DMS114 treated with DMSO at 0.1 percent for 48 hours (cell line): ENCODE measurements at regions not wholly inside any gene's neighbourhood (a gene's known extent, or its start where the extent isn't known, plus 50 kb on each side); places are given as distances from the start of the nearest gene placed in this dataset.
"Not testable (repeated sequence)": the region's sequence is repeated elsewhere in the genome, so short reads cannot be mapped to it uniquely, and the experiment has no call there.

Source experiments
- DNase-seq: peaks from one replicate; lab custom pipeline; 2025; ENCODE audit not compliant: unreplicated experiment; lab: John Stamatoyannopoulos, UW

DNA sequence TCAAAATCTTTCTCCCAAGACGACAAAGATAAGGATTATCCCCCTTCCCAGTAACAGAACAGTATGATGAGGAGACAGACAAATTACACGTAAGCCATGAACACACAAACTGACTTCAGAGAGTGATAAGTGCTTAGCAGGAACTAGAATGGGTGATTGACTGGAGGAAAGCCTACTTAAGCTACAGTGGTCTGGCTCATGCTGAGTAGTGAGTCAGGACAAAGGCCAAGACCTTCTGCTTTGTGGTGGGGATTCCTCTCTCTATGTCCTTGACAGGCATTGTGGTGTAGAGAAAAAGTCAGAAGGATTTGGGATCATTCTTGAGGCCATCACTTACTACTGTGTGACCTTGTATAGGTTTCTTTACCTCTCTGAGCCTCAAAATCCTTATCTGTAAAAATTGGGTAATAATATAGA is 381.9 kb upstream of the CCL2 start:
- DNase-seq: no peak

DNA sequence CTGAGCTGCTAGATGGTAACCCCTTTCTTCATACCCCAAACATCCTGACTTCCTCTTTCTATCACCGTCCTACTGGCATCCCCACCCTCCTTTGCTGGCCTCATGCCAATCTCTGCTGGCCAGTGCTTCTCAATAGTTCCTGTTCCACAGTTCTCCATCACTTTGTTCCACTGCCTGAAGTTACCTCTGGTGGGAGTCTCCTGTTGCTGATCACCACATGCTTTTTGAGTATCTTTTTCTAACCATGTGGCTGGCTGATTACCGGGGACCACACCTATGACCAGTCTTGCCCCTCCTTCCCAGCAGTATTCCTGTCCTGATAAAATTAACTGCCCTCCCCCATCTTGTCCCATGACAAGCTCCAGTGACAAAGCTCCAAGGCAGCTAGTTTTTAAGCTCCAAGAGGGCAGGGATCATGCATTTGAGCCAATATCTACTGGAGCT is 380.4 kb upstream of the CCL2 start:
- DNase-seq: no peak

DNA sequence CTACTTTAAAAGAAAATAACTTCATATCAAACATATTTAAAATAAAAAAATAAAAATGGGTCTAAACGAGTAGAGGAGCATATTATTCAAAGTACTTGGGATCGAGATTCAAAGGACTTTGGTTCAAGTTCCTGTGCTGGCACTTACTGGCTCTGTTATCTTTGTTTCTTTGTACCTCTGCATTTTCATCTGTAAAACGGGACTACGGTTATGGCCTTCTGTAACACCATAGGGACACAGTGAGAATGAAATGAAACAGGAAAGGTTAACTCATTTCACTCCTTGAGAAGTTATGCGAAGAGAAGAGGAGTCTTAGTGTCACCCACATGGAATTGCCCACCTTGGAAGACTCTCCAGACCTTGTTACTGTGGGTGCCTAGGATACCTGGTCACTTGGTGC is 379.1 kb upstream of the CCL2 start:
- no peak for DNase-seq

DNA sequence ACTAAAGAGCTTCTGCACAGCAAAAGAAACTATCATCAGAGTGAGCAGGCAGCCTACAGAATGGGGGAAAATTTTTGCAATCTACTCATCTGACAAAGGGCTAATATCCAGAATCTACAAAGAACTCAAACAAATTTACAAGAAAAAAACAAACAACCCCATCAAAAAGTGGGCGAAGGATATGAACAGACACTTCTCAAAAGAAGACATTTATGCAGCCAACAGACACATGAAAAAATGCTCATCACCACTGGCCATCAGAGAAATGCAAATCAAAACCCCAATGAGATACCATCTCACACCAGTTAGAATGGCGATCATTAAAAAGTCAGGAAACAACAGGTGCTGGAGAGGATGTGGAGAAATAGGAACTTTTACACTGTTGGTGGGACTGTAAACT is 372.8 kb upstream of the CCL2 start:
- DNase-seq: not testable (repeated sequence)

DNA sequence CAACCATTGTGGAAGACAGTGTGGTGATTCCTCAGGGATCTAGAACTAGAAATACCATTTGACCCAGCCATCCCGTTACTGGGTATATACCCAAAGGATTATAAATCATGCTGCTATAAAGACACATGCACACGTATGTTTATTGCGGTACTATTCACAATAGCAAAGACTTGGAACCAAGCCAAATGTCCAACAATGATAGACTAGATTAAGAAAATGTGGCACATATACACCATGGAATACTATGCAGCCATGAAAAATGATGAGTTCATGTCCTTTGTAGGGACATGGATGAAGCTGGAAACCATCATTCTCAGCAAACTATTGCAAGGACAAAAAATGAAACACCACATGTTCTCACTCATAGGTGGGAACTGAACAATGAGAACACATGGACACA is 372.4 kb upstream of the CCL2 start:
- DNase-seq: not testable (repeated sequence)

DNA sequence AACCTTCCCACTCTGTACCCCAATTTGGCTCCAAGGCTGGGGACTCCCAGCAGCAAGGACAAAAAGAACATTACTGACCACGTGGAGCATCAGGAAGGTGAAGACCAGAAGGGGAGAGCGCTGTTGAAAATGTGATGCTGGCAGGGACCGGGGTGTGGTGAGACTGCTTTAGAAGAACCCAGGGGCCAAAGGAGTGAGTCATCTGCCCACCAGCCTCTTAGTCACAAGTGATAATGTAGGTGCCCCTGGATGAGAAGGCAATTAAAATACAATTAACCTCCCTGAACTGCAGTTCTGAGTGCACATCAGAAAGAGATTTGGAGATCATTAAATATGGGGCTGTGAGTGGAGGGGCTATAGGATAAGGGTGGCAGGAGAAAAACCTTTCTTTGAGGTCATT is 366.6 kb upstream of the CCL2 start:
- no peak for DNase-seq

DNA sequence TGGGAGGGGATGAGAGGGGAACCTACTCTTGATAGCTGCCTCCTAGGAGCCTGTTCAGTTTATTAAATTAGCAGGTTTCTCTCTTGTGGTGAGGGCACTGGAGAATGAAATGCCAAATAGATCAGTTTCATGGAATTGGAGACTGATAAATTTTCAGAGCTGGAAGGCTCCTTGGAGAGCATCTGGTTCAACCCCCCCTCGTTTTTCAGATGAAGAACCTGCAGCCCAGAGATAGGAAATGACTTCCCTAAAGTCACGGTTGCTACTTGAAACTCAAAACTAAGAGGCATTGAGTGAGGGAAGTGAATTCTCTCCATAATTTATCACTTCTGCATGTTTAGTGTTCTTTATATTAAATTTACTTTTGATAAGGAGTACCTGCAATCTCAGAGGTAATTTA is 366.0 kb upstream of the CCL2 start:
- no peak for DNase-seq

DNA sequence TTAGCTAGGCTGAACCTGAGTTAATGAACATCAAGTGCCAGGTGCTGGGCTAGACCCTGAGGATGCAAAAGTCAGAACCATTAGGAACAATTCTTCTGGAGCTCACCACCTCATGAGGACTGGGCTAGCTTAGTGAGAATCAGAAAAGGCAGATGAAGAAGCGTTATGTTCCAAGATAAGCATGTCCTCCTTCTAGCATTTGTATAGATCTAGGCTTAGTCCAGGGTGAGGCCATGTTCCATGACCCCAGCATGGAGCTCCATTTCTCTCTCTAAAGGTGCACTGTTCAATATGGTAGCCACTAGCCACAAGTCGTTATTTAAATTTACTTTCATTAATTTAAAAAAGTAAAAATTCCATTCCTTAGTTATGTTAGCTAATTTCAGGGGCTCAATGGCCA is 365.3 kb upstream of the CCL2 start:
- DNase-seq: no peak

DNA sequence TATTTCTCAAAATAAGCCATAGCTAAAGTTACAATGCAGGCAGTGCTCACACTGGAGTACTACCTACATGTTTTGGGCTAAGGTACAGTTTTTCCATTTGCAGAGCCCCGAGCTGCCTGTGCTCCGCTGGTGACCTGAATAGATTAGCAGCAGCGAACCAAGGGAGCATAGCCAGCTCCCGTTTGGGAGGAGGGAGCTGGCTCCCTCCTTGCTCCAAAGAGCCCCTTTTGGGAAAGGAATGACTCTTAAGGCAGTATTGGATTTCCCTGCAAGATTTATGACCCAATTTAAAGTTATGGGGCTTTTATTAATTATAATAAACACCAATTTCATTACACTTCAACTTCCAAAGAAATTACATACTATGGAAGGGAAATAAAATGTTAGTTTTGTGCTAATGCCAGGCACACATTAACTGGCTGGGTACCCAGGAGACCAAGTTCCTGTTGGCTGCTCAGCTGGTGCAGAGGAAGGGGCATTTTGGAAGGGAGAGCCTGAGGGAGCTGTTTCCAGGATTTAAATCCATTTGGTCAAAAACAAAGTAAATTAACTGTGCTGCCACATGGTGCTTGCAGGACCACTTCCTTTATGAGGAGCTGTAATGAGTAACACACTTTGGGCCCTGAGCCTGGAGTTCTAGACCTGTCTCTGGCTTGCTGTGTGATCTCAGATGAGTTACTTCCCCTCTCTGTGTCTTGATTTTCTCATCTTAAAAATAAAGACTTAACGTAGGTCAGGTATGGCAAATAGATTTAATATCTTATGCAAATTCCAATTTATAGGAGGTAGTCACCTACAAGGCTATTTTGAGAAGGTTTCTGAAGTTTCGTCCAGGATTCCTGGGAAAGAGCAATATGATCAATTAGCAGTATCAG is 362.1 kb upstream of the CCL2 start:
- no peak for DNase-seq

DNA sequence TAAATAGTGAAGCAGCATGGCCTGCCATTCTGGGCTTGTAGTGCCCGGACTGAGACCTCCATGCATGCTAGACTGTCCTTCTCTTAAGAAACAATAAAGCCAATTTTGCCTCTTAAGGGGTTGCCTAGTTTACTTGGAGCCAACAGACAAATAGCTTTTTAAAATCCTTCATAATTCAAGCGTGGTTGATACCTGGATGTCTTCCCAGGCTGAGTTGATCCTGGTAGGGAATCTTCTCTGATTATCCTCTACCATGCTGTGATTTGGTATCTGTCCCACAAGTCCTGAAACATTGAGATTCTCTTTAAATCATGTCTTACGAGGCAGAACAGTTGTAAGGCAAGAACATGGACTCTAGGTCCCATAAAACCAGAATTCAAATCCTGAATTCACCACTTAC is 359.6 kb upstream of the CCL2 start:
- DNase-seq: no peak

DNA sequence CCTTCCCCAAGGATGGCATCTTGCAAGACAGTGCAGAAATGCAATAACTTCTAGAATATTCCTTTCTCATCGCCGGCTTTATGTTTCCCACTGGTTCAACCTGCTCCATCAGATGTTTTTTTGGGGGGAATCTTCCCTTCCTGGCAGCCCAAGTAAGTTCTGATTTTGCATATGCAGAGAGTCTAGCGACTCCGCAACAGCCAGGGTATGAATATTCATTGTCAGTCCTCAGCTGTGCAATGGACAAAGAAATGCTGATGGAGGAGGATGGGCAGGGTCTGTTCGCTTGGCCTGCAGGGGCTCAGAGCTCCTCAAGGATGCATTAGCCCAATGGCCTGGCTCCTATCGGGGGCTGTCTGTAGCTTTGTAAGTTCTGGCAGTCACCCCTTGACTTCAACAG is 358.8 kb upstream of the CCL2 start:
- no peak for DNase-seq

DNA sequence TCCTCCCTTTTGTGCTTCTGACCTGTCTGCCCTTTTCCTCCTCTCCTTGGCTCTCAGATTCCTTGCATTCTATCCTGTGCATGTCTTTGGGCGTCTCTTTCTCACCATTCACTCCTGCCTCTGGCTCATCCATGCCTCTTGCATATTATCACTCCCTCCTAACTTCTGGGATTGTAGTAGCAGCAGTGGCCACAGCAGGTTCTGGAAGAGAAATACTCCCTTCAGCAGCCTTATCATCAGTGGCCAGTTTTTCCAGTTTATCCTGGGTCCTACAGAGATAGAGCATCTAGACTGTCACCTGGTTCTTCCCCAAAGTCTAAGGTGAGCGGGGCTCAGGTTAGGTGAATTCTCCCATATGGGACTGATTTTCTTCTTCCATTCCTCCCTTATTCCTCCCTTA is 354.0 kb upstream of the CCL2 start:
- DNase-seq: no peak

DNA sequence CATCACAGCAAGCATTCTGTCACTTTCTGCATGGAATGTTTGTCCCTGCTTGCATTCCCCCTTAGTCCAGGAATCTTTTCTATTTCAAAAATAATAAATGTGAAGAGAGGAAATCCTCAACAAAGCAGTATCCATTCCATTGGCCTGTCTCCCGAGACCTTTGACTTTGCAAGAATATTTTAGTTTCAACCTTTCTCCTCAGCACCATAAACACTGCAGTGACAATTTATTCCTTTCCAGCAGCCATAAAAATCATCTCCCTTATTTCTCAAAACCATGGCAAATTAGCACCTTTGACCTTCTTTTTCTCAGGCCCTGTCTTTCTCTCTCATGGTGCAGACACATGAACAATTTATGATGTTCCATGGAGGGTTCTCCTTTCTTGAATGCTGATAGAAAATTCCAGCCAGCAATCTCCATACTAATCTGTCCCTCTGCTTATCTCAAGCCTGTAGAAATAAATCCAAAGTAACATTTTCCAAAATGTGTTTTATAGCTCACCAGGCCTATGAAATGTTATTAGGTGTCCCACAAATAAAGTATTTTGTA is 352.1 kb upstream of the CCL2 start:
- DNase-seq: no peak

DNA sequence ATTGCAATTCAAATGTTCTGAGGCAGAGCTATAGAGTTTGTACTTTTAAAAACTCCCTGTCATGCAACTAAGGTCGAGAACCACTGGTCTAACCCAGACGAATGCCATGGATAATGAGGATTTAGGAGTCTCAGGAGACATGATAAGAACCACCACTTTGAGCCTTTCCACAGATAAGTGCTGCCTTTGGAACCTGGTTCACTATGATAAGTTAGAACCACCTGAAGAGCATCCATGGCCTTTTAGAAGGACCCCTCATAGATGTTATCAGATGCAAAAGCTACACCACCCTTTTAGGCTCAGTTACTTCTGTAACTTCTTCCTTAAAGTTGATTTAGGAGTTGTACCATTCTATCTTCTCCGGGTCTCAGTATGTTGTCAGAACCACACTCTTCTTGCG is 350.6 kb upstream of the CCL2 start:
- DNase-seq: no peak

DNA sequence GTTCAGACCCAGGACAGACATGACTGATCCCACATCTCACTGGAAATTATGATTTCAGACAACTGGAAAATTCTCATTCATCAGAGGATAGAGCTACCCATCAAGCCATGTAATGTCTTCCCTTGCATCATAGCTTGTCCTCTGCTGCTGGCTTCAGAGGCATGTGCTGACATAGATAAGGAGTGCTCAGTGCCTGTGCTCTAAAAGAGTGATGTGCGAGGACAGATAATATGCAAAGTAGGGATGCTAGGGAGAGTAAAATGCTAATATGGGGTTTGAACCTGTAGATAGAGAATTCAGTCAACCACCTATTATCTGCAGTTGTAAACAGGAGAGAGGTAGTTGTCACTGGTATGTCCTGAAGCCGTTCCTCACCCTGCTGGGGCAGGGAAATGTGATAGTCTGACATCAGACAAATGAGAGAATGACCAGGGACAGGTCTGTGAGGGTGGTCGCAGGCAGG is 349.7 kb upstream of the CCL2 start:
- no peak for DNase-seq

DNA sequence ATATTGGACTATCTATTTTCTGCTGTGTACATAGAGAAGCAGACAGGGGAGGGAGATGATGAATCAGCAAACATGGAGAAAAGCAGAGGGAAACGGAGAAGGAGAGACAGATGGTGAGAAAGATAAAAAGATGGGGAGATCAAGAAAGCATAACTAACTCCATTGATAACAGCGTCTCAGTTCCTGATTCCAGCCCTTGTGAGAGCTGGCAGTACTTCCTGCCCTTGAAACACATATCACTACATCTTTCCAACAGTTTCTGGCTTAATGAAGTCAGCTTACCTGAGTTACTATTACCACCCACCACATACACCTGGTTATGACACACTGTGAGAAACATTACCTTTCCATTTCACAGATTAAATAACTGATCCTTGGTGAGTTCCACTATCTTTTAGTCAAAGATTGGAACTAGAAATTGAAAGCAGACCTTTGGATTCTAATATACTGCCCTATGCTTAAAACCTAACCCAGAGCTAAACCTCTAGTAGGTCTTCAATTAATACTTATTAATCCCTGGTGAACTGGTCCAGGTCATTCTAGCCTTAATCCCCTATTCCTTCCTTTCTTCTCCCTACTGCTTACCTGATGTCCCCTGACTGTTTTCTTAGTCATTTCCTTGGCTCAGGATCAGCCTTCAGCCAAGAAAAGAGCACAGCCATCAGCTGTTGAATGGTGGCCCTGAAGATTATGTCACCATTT is 346.6 kb upstream of the CCL2 start:
- DNase-seq: no peak

DNA sequence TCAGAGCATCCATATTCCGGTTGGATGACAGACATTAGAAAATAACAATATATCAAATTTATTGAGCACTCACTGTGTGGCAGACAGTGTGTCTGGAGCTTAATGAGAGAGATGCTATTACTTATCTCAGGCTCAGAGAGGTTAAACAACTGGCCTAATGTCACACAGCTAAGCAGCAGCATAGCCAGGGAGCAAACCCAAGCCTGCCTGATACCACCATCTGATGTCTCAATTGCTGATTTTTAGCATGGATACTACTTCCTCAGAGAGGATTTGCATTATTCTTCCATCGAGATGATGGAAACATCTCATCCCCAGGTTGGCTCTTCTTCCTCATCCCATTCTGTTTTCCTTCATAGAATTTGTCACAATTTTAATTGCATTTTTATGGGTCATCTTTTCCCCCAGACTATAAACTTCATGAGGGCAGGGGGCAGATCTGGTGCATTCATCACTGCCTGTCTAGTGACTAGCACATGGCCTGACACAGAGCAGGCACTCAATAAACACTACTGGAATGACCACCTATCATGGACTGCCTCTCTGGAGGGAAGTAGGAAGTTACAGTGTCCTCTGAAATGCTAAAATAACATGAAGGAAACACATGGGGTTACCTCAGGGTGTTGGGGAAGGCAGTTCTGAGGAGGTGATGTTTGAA is 344.8 kb upstream of the CCL2 start:
- DNase-seq: no peak

DNA sequence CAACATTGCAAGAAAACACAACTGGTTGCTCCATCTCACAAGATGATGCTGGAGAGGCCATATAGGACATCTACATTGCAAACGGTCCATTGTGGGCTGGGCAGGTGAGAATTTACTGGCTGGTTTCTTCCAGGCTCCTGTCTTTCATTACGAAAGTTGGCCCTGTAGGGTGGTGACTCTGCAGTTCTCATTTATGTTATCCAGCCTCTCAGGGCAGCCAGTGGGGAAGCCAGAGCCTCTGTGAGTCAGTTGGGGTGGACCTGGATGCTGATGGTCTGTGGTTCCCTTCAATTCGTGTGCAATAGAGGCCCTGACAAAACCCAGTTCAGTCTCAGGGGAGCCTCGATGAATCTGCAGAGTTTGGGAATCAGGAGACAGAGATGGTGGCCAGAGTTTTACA is 341.0 kb upstream of the CCL2 start:
- no peak for DNase-seq

DNA sequence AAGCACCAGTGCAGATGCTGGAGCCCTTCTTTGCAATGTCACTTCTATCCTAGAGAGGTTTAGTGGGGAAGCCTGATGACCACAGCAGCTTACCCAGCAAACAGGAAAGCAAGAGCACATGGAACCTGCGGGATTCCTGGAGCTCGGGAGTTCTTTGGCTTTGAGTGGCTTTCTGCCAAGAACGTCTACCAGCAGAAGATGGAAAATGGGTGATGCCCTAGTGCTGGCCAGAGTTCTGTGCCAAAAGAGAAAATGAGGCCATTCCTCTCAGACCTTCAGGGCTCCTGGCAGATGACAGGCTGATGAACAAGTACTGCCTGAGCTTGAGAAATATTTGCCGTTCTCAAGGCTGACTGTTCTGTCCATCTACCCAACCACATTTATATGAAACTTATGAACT is 332.1 kb upstream of the CCL2 start:
- no peak for DNase-seq

DNA sequence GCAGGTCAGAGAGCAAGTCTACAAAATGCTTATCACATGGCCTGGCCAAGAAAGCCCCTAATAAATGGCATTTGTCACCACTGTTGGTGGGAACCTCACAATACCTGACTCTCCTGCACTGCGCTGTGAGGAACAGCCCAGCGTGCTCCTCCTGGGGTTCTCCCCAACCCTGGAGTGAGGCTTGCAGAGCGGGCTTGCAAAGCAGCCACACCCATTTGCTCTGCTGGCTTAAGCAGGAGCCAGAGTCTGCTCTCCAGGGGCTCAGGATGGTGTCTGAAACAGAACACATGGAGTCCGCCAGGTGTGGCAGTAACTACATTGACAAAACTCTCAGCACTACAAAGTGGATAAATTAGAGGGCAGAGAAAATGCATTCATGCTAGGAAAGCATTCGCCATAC is 331.0 kb upstream of the CCL2 start:
- DNase-seq: no peak

DNA sequence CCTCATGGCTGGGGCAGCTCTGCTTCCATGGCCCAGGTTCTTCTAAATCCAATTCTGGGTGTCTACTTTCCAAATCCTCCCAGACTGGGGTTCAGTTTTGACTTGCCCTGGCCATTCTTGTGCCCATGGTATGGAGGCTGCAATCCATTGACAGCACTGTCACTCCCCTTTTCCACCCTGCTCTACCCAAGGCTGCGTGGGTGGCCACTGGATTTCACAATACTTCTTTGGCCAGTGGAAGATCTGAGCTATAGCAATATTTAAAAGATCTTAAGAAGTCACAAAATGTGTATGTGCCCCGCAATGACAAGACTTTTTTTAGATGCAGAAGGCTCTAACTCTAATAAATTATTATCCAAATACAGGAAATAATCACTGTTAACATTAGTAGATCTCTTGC is 329.4 kb upstream of the CCL2 start:
- no peak for DNase-seq

DNA sequence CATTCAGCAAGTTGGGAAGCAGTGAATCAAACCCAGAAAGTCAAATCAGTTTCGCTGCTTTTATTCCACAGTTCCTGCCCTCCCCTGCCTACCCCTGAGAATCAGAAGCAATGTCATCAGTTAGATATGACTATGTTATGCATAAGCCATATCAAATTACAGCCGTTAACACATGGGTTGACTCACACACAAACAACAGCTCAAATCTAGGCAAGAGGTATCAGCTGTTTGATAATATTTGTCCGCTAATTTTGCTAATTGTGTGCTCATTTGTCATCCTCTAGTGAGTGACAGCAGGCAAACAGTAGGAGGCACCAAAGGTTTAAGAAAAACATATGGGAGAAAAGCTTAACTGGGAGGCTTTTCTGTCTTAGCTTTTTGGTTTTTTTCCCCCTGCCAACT is 327.4 kb upstream of the CCL2 start:
- no peak for DNase-seq
